ENCODE measurements at regions not wholly inside any gene's neighbourhood (a gene's known extent, or its start where the extent isn't known, plus 50 kb on each side); places are given as distances from the start of the nearest gene placed in this dataset.
"Not testable (repeated sequence)": the region's sequence is repeated elsewhere in the genome, so short reads cannot be mapped to it uniquely, and the experiment has no call there.

DNA sequence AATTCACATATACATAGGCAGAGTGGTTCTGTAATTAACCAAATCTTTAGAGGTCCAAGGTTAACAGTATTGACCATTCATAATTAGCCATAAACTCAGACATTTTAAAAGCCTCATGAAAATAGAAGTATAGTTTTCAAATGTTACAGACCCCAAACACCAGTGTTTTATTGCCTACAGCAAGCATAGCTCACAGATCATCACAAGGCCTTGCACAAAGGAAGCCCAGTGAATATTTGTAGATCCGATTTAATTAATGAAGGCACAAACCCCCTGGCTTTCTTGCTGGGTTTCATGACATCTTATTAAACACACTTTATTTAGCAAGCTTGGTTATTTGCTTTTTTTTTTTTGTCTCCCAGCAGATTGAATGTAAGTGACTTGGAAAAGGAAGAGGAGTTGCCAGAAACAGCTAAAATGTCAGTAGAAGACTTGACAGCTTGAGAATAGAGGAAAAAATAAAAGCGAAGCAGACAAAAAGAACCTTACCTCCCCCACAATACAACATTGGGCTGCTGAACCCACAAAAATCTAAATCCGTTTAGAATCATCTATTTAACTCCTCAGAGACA lies 283.9 kb upstream of the TNC start:
- DNase-seq, result no peak

DNA sequence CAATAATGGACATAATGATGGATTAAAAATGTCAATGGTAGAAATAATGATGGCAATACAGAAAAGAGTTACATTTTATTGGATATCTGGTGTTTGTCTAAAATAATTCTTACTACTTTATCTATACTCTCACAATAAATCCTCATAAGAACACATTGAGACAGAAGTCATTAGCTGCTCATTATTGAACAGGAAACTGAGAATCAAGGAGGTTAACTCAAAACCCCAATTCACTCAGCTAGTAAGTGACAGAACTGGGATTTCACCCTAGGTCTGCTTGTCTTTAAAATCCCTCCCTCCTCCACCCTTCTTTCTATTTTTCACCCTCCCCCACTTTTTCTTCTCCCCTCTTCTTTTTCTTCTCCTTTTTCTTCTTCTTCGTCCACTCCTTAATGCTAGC lies 285.8 kb upstream of the TNC start:
- DNase-seq, result no peak

DNA sequence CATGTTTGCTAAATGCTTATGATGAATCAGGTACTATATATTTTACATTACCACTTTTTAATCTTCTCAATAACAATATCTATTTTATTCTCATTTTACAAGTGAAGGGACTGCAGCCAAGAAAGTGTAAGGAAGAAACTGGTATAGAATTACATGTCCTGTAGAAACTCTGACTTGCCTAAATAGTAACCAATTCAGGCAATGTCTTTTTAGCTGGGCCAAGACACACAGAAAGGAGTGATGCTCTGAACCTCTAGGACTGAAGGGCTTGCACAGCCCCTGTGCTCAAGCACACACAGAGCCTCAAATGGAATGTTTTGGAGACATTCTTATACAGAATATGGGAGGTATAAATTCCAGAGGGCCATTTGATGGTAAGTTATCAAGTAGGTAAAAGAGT lies 286.4 kb upstream of the TNC start:
- no peak for DNase-seq

DNA sequence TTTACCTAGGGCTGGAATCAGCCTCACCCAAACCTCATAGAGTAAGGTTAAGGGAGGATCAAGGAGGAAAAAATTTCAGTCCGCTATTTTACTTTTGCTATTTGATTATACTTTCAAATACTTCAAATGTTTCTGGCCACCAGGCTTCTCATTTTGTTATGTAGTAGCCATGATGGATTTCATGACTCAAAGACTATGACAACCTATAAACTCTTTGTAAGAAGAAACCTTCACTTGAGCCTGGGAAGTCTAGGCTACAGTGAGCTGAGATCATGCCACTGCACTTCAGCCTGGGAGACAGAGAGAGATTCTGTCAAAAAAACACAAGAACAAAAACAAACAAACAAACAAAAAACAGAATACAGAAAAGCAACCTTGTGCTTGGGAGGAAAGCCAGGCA lies 293.6 kb upstream of the TNC start:
- no peak for DNase-seq

DNA sequence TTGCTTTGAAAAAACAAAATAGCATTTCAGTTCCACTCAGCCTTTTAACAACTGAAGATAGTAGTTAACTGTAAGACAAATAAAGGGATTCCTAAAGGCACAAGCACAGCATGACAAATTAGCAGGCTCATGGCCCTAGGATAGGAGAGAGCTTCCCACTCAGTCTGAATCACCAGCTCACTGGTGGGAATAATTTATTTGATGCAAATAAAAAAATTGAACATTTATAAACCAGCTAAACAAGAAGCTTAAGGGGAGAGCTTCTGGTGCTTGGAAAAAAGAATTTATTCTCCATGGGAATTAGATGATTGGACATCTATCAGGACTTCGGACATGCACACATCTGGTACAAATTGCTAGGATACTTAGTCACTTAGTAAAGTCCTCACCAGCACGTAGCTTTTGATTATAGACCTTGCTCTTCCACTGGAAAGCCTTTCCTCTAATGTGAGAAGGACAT lies 294.1 kb upstream of the TNC start:
- no peak for DNase-seq

DNA sequence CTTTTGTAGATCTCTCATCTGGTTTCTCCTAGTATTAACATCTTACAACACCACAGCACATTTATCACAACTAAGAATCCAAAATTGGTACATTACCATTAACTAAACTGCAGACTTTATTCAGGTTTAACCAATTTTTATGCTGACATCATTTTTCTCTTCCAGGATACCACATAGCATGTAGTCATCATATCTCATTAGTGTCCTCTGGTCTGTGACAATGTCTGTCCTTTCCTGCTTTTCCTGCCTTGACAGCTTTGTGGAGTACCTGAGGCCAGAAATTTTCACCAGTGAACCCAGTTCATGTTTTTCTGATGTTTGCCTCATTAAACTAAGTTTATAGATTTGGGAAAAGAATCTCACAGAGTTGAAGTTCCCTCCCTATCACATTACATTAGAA lies 294.7 kb upstream of the TNC start:
- no peak for DNase-seq

DNA sequence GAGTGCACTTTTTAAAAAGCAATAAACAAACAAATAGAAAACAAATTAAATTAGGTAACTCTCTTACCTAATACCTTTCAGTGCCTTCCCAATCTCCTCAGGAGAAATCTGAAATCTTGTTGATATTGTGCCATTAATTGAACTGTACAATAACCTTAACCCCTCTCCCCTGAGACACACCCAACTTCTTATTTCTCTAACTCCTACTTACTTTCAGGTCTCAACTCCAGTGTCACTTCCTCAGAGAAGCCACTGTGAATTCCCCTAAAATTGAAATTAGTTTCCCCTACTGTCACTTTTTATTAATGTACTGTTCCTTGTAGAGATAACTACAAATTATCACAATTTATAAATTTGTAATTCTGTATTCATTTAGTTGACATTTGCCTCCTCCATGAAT lies 295.3 kb upstream of the TNC start:
- DNase-seq, result no peak

DNA sequence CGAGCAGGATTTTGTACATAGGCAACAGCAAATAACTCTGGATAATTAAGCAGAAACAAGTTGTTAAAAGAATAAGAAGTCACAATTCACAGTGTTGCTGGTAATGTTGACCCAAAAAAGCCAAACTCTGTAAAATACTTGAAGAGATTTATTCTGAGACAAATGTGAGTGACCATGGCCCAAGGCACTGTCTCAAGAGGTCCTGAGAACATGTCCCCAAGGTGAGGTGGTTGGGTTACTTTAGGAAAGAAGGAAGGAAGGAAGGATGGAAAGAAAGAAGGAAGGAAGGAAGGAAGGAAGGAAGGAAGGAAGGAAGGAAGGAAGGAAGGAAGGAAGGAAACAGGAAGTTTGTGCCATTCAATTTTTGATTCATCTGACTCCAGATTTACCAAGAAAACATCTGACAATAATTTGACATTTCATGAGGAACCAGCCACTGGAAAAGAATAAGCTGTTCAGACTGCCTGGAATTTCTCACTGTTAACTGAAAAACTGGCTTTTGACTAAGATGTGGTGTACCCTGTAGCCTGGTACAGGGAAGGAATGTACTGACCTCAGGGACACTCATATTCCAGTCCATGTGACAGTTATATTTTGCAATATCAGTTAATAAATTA lies 295.9 kb upstream of the TNC start:
- DNase-seq, result no peak

DNA sequence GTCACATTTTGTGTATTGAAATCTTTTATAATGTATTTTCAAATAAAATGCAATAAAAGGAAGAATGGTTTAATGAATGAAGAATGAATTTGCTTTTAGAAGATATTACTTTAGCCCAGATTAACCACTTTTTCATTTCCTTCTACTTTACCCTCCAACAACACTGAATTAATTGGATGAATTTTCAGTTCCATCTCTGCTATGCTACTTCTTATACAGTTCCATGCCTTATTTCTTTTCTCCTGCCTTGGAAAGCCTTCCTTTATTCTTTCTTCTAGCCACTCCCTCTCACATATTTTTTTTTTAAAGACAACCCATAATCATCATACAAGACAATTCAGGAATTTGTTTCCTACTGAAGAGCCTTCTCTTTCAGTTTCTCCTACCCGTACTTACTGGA lies 296.6 kb upstream of the TNC start:
- no peak for DNase-seq

DNA sequence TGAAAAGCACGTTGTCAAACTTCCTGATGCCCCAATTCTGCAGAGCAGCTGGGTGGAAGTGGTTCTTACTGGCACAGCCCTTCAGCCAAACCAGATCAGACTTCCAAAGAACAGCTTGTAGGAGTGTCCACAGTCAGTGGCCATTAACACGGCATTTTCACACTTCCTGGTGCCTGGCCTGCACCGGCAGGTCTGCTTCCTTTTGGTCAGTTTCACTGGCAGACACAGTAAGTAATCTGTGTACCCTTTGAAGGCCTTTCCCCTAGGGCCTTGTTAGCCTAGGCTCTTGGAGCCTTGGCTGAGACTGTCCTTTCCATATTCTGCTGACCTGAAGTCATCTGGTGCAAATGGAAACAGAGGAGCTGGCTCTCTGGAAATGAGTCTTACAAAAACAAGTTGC lies 297.5 kb upstream of the TNC start:
- DNase-seq, result no peak

DNA sequence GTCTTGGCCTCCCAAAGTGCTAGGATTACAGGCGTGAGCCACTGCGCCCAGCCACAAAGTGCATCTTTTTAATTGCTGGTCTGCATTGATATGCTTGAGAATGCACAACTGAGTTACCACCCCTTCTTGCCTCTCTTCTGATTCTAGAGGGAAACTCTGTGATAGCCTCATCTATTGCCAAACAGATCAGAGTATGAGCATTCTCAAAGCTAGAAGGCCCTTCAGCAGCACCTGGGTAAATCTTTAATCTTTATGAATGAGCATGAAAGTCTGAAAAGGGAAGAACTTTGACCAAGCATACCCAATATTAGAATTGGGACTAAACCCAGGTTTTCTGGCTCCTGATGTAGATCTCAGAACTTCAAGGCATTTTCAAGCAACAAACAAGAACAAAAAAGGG lies 298.3 kb upstream of the TNC start:
- no peak for DNase-seq

DNA sequence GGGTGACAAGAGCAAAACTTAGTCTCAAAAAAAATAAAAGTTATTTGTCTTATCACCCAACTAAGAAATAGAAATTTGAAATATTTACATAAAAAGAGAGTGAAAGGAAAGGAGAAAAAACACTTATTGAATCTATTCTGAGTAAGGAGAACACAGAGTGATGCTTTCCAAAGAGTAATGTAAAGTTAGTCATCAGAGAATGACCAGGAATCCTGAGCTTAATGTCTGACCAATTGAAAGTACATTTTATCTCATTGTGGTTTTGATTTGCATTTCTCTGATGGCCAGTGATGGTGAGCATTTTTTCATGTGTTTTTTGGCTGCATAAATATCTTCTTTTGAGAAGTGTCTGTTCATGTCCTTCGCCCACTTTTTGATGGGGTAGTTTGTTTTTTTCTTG lies 300.2 kb upstream of the TNC start:
- DNase-seq, result not testable (repeated sequence)

DNA sequence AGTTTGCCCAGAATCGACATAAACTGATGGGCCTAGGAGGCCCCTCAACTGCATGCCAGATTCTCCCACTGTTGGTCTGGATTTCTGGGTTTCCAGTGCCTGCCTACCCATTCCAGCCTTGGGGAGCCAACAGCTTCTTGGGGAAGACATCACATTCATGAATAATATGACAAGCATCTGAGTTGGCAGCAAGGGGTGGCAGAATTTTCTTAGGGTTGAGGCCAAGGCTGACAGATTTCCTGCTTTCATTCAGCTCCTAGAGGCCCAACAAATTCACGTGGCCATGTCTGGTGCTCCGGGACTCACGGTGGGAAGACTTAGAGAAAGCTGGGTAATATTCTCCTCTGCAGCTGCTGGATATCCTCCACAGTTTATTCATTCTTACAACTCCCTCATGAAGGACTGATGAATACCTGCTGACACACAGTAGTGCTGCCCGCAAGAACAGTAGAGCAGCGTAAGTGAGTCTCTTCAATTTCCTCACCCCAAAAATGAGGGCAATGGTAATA lies 305.0 kb upstream of the TNC start:
- no peak for DNase-seq

DNA sequence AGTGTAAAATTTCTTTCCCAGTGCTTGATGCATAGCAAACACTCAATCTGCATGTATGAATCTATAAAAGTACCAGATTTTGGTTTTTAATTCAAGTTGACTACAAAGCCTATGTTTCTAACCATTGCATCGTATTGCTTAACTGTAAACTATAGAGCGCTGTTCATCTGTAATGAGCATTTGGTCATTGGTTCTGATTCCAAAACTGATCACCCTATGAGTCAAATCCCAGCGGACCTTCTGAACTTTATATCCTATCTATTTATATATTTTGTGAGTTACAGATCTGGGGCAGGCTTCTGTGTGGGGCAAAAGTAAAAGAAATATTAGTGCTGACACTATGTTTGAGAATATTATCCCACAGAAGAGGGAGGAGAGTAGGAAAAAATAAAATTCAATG lies 305.7 kb upstream of the TNC start:
- no peak for DNase-seq

DNA sequence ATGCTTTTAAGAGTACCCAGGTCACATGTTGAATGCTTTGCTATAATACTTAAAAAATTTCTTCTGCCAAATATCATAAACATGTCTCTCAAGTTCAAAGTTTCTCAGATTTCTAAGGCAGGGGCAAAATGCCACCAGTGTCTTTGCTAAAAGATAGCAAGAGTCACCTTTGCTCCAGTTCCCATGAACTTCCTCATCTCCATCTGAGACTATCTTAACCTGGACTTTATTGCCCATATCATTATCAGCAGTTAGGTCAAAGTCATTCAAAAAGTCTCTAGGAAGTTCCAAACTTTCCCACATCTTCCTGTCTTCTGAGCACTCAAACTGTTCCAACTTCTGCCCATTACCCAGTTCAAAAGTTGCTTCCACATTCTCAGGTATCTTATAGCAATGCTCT lies 307.6 kb upstream of the TNC start:
- no peak for DNase-seq

DNA sequence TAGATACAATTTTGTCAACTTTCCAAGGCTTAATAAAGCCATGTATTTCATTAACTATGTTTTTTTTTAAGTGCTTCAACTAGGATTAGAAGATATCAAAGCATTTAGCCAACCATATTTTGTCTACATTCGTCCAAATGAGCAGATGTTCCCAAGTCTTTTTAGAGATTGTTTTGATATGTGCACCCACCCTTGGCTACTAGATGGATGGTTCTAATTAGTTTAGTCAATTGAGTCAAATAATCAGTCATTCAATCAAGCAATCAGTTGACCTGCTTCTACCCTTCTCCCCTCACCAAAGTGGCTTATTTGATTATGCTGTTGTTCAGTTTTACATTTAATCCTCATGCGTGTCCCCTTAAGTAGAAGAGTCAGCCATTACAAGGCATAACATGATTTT lies 319.5 kb upstream of the TNC start:
- no peak for DNase-seq

DNA sequence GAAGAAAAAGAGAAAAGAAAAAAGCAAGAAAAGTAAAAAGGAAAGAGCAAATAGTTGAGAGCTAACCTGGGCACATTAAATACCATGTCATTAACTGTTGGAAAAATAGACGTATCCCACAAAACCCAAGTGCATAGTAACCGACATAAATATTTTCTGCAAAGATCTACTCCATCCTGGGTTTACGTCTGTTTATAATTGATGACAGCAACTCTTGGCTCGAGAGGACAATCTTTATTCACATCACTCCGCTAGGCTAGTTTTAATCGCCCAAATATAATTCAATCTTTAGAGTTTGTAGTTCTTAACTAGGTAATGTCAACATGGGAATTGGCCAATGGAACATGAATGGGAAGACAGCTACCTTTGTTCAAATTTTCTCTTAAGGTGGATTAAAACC lies 321.7 kb upstream of the TNC start:
- peak; percentile 31 for DNase-seq

DNA sequence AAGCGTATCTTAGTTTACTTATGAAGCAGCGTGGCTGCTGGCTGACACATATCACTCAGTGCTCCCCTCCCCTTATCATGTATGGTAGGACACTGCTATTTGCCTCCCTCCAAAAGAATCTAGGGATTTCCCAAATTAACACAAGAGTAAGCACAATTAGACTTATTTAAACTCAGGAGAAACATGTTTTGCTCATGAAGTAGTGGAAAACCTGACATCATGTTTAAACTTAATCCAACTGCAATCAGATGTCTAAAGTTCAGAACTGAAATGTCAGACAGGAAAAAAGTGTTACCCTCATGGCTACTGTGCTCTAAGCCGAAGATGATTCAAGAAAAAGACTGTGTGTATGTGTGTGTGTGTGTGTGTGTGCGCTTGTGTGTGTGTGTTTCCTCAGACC lies 324.1 kb upstream of the TNC start:
- DNase-seq, result peak; percentile 76

DNA sequence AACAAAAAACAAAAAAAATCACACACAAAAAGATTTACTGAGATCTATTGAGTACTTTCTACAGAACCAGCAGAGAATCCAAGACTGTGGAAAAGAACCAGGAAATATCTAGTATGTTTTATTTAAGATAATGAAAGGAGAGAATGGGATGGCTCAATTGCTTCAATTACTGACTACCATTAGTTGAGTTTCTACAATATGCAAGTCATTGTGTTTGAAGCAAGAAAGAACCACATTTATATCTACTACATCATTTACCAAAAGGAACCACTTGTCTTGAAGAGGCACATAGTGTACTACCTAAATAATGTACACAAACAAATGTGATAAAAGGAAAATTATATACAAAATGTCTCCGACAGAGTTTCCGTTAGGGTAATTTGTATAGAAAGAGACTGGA lies 325.9 kb upstream of the TNC start:
- no peak for DNase-seq

DNA sequence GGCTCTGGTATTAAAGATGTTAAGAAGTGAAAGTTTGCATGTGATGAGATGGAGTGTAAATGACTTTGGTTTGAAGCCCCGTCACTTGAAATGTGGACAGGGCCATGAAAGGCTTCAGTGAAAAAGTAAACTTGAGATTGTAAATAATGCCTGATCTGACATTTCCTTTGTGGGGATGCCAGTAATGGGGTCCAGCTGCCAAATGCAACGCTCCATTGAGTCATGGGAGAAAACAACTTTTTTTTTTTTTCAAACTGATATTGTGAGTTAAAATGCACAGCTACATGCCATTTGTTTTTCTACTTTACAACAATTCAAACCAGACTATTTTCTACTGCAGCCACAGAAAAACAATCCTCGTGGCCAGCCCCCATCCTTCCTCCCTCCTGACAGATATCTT lies 327.0 kb upstream of the TNC start:
- peak; percentile 30 for DNase-seq

DNA sequence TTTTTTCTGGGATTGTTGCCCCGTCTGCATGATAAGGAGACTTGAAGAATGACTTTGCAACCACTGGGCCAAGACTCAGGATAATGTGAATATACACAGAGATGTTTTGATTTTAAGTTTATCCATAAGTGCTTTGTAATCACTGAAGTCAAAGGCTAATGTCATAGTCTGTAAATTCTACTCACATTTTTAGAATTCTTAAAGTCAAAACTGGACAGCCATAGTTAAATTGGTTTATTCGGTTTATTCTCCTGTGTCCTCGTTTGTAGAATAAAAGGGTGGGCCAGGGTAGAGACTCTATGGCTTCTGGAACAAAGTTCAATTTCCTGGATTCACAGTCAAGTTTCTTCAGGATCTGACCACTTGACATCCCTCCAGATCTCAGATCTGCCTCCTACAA lies 327.7 kb upstream of the TNC start:
- no peak for DNase-seq

DNA sequence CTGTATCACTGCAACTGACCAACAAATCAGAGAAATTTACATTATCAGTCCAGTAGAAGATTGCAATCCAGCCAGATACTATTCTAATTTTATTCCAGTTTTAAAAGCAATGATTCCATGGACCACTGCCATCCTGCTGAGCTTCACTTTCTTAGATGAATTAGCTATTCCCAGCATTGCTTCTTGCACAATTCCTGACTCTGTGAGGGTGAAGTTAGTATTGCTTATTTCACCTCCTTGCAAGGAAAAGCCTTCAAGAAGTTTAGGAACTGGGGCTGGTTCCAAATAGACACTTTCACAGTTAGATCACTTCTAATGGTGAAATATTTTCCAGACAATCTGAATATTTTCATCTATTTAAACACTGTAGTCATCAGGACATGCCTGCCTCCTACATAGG lies 338.6 kb upstream of the TNC start:
- peak; percentile 20 for DNase-seq

DNA sequence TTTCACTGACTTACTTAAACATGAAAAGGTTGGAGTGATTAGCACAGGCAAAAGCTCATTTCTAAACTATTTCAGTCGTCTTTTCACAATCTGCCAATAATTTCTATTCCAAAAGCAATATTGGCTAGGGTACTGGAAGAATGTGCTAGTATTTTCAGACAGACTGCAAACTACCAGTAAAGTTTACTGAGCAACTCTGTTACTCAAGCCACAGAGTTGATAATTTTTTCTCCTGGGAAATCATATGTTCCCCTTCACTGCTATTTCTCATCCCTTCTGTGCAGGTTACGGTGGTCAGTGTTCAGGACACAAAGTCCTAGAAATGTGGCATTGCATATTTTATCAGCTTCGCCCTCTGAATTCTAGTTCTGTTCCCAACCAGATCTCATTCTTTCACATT lies 343.3 kb upstream of the TNC start:
- DNase-seq, result peak; percentile 30

DNA sequence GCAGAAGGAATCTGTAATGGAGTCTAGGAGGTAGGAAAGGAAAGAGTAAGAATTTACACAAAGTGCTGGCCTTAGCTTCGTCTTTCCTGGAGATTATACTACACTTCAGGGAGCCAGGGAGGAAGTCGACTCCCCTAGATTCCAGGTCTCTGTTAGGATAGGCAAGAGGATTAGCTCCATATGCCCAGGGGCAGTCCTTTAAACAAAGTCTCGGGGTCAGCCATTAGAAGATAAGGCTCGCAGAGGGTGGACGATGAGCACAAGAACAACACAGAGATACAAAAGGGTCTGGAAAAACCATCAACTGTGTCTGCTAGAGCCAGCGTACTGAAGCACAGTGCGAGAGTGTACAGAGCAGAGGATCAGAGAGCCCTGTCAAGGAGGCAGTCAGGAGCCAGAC lies 344.7 kb upstream of the TNC start:
- DNase-seq, result no peak

DNA sequence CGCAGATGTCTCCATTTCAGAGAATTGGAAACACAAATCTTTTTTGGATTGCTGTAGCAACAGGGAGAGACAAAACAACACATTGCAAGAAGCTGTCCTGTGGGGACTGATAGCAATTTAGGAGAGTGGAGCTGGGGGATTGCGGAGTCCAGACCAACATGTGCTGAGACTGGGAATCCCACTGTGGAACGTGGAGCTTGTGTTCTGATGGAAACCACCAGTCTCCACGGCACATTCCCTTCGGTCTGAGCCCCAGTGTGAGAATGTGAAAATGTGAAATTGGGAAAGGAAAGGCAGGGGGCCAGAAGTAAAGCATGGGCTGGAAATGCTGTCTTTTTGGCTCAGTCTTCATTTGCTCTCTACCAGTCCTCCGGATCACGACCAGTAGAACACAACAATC lies 348.8 kb upstream of the TNC start:
- peak; percentile 93 for DNase-seq
